GM12892 (cell line): ENCODE measurements at regions not wholly inside any gene's neighbourhood (a gene's known extent, or its start where the extent isn't known, plus 50 kb on each side); places are given as distances from the start of the nearest gene placed in this dataset.

ENCODE experiments used
- POLR2A ChIP-seq: IDR thresholded peaks from 2 replicates; pipeline ENCODE4 v1.6.1; 2011; ENCODE audit warnings: low read depth, low read length, control low read depth
- POLR2AphosphoS5 ChIP-seq: IDR thresholded peaks from 2 replicates; pipeline ENCODE4 v1.6.1; 2011; ENCODE audit warnings: low read depth, low read length, control low read depth
- TAF1 ChIP-seq: IDR thresholded peaks from 2 replicates; pipeline ENCODE4 v1.6.1; 2011; ENCODE audit warnings: low read depth, mild to moderate bottlenecking, control low read depth, low read length, borderline replicate concordance

- TF ChIP-seq POLR2AphosphoS5 (no peak), POLR2A (no peak), TAF1 (no peak)
Measured at GRCh38 chr7:54338319-54338718, 203.9 kb upstream of the VSTM2A start.
